ENCODE measurements at regions not wholly inside any gene's neighbourhood (a gene's known extent, or its start where the extent isn't known, plus 50 kb on each side); places are given as distances from the start of the nearest gene placed in this dataset.

- Histone ChIP-seq H3K4me2 (no peak overlapping the region), H3K79me2 (ENCODE audit: insufficient read depth) (no peaks in the 10 kb centered on the region), H3K9me3 (no peaks in the 10 kb centered on the region), H3F3A (replicated peaks; ENCODE audit: insufficient read depth) (no peaks in the 10 kb centered on the region), H3K4me1 (ENCODE audit: control insufficient read depth in 1 of 2, insufficient read depth in 2 of 2, low read depth in 1 of 2, low read length in 1 of 2) (no peaks in the 10 kb centered on the region; a peak in 1 of 4 replicates), H3K27me3 (ENCODE audit: insufficient read depth) (no peaks in the 10 kb centered on the region; the same call in 1 of the 2 replicates), H3K27ac (ENCODE audit: low read depth in 2 of 2, low read length in 1 of 2) (no peak overlapping the region), H4K20me1 (ENCODE audit: insufficient read depth) (no peaks in the 10 kb centered on the region), H3K4me3 (ENCODE audit: low read depth in 2 of 2, low read length in 1 of 2) (no peak overlapping the region), H2AFZ (ENCODE audit: low read depth) (no peak overlapping the region), H3K36me3 (replicated peaks in 1 of 2; ENCODE audit: control insufficient read depth in 1 of 2, insufficient read depth in 2 of 2, low read length in 1 of 2) (no peaks in the 10 kb centered on the region), H3K9ac (no peak overlapping the region), H3K9me2 (no peaks in the 10 kb centered on the region)
- DNase-seq = no peak
- 11% methylated on average over 4 of the region's 4 CpGs for WGBS (ENCODE audit: low lambda C conversion rate)
- ChIA-PET POLR2A (no interaction called here), CTCF (no interaction called here)
- no peak for TF ChIP-seq JUND (IDR thresholded peaks at IDR 0.05)
- no peak for TF ChIP-seq TCF12 (IDR thresholded peaks at IDR 0.05)
- no peak for TF ChIP-seq NRF1 (IDR thresholded peaks at IDR 0.05; ENCODE audit: low read depth, low read length)
- TF ChIP-seq GATA2 (CRISPR knock-in tag; IDR thresholded peaks at IDR 0.05) = no peak
- TF ChIP-seq CTCF (IDR thresholded peaks at IDR 0.05) = no peak
Observed at GRCh38 chr11:32266601-32267000, 168.7 kb downstream of the WT1 start.

GRCh38 chr11:32267679-32268187, 167.6 kb downstream of the WT1 start:
- no peak for DNase-seq
- Histone ChIP-seq H3K4me2 (no peak overlapping the region), H2AFZ (ENCODE audit: low read depth) (no peak overlapping the region), H3K36me3 (replicated peaks in 1 of 2; ENCODE audit: control insufficient read depth in 1 of 2, insufficient read depth in 2 of 2, low read length in 1 of 2) (no peaks in the 10 kb centered on the region), H3K27ac (ENCODE audit: low read depth in 2 of 2, low read length in 1 of 2) (no peak overlapping the region), H3K9me2 (no peaks in the 10 kb centered on the region), H3K4me1 (ENCODE audit: control insufficient read depth in 1 of 2, insufficient read depth in 2 of 2, low read depth in 1 of 2, low read length in 1 of 2) (no peaks in the 10 kb centered on the region; a peak in 1 of 4 replicates), H3K4me3 (ENCODE audit: low read depth in 2 of 2, low read length in 1 of 2) (no peak overlapping the region), H3K79me2 (ENCODE audit: insufficient read depth) (no peaks in the 10 kb centered on the region), H3K9ac (no peak overlapping the region), H3K9me3 (no peaks in the 10 kb centered on the region), H3F3A (replicated peaks; ENCODE audit: insufficient read depth) (no peaks in the 10 kb centered on the region), H4K20me1 (ENCODE audit: insufficient read depth) (no peaks in the 10 kb centered on the region), H3K27me3 (ENCODE audit: insufficient read depth) (no peaks in the 10 kb centered on the region; the same call in 1 of the 2 replicates)
- POLR2A ChIA-PET = no interaction called here
- CTCF ChIA-PET = no interaction called here
- WGBS (ENCODE audit: low lambda C conversion rate) = 24% methylated on average over 7 of the region's 7 CpGs
- TF ChIP-seq PBX3 (IDR thresholded peaks at IDR 0.05) (no peak), MAX (IDR thresholded peaks at IDR 0.05; ENCODE audit: low read depth) (no peak), TAF1 (IDR thresholded peaks at IDR 0.05; ENCODE audit: borderline replicate concordance, low read depth, low read length) (no peak), EP300 (IDR thresholded peaks at IDR 0.05; ENCODE audit: borderline replicate concordance in 1 of 2, low read depth in 1 of 2, low read length in 1 of 2) (no peak), USF2 (IDR thresholded peaks at IDR 0.05; ENCODE audit: borderline replicate concordance, low read depth, low read length) (no peak), FOSL2 (IDR thresholded peaks at IDR 0.05; ENCODE audit: borderline replicate concordance, low read depth) (no peak), FOXM1 (IDR thresholded peaks at IDR 0.05; ENCODE audit: low read depth) (no peak), REST (IDR thresholded peaks at IDR 0.05; ENCODE audit: low read depth, low read length) (no peak), TCF12 (IDR thresholded peaks at IDR 0.05) (no peak), RXRA (IDR thresholded peaks at IDR 0.05; ENCODE audit: borderline replicate concordance, low read depth) (no peak), JUND (IDR thresholded peaks at IDR 0.05) (no peak)
